OCI-LY7 (cell line): ENCODE measurements at regions not wholly inside any gene's neighbourhood (a gene's known extent, or its start where the extent isn't known, plus 50 kb on each side); places are given as distances from the start of the nearest gene placed in this dataset.

Source experiments
- EZH2phosphoT487 ChIP-seq: fragments of 200-600 bp; sonication (generic); IDR thresholded peaks from 2 replicates; pipeline ENCODE4 v1.6.1; 2018; ENCODE audit warnings: low read depth, borderline replicate concordance, mild to moderate bottlenecking, mixed run types, antibody characterized with exemption, low read length, moderate library complexity, mixed read lengths
- TF ChIP-seq, protein P1 (sequence below): fragments of 200-600 bp; sonication (generic); conservative IDR thresholded peaks from 2 replicates; pipeline ENCODE4 v1.5.1; 2014; ENCODE audit warnings: mild to moderate bottlenecking, antibody characterized with exemption, low read length, moderate library complexity, mixed read lengths

DNA sequence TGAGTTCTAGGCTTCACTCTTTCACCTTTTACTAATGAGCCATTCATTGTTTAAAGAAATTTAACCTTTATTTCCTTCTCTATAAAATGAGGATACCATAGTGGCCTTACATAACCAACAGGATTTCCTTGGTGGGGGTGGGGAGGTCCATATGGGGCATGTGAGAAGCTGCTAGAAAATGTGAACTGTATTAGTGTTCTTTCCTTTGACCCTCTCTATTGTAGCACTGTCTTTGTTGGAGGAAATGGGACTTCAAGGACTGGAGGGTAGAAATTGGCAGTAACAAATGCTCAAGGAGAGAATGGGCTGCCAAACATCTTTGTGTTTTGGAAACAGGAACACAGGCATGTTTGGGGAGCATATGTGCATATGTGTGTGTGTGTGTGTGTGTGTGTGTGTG is 468.7 kb upstream of the ZEB2 start:
- TF ChIP-seq, protein P1, sequence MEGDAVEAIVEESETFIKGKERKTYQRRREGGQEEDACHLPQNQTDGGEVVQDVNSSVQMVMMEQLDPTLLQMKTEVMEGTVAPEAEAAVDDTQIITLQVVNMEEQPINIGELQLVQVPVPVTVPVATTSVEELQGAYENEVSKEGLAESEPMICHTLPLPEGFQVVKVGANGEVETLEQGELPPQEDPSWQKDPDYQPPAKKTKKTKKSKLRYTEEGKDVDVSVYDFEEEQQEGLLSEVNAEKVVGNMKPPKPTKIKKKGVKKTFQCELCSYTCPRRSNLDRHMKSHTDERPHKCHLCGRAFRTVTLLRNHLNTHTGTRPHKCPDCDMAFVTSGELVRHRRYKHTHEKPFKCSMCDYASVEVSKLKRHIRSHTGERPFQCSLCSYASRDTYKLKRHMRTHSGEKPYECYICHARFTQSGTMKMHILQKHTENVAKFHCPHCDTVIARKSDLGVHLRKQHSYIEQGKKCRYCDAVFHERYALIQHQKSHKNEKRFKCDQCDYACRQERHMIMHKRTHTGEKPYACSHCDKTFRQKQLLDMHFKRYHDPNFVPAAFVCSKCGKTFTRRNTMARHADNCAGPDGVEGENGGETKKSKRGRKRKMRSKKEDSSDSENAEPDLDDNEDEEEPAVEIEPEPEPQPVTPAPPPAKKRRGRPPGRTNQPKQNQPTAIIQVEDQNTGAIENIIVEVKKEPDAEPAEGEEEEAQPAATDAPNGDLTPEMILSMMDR: no peak
- TF ChIP-seq EZH2phosphoT487: no peak
